HAP-1 (cell line): ENCODE measurements at regions not wholly inside any gene's neighbourhood (a gene's known extent, or its start where the extent isn't known, plus 50 kb on each side); places are given as distances from the start of the nearest gene placed in this dataset.

Source experiments
- DNase-seq, 2 experiments: peaks; one replicate each; pipeline ENCODE4 v3.0.0-alpha.2; 2016 to 2020; ENCODE audit warnings: low spot score in 2 of 2
- H3K27me3 ChIP-seq: fragments of 250-450 bp; sonication (Bioruptor Pico); 2 replicates; pipeline ENCODE4 v1.5.1; 2020; ENCODE audit warnings: low read depth, mild to moderate bottlenecking, moderate library complexity
- H3K36me3 ChIP-seq: fragments of 250-450 bp; sonication (Bioruptor Pico); replicated peaks from 2 replicates; pipeline ENCODE4 v1.5.1; 2020; ENCODE audit warnings: mild to moderate bottlenecking
- H3K4me1 ChIP-seq: fragments of 250-450 bp; sonication (Bioruptor Pico); 2 replicates; pipeline ENCODE4 v1.5.1; 2020; ENCODE audit warnings: mild to moderate bottlenecking
- H3K4me3 ChIP-seq: fragments of 250-450 bp; sonication (Bioruptor Pico); 2 replicates; pipeline ENCODE4 v1.5.1; 2020; ENCODE audit warnings: mild to moderate bottlenecking, moderate library complexity
- H3K9me3 ChIP-seq: fragments of 250-450 bp; sonication (Bioruptor Pico); 2 replicates; pipeline ENCODE4 v1.5.1; 2020; ENCODE audit warnings: mild to moderate bottlenecking, moderate library complexity
- in situ Hi-C: fragments of 300-500 bp; cut with MboI; formaldehyde crosslinking; loops from 3 replicates; pipeline ENCODE4 v1.14.3; 2020; ENCODE audit warnings: low sequenced_read_pairs, inconsistent platforms, mixed read lengths

GRCh38 chr14:104277416-104278213 lies 139.2 kb downstream of the KIF26A start:
- H3K4me3 ChIP-seq, result no peak overlapping the region
- no peaks in the 10 kb centered on the region for H3K27me3 ChIP-seq
- H3K9me3 ChIP-seq, result no peaks in the 10 kb centered on the region
- H3K36me3 ChIP-seq, result no peaks in the 10 kb centered on the region
- no peaks in the 10 kb centered on the region for H3K4me1 ChIP-seq
- in situ Hi-C loops, result no loop called here
- DNase-seq, result no peak

- H3K4me1 ChIP-seq, result no peaks in the 10 kb centered on the region
- H3K36me3 ChIP-seq, result no peaks in the 10 kb centered on the region
- no peak overlapping the region for H3K4me3 ChIP-seq
- no peaks in the 10 kb centered on the region for H3K27me3 ChIP-seq
- in situ Hi-C loops, result no loop called here
- H3K9me3 ChIP-seq, result no peaks in the 10 kb centered on the region
- DNase-seq, result no peak
These were observed 139.8 kb downstream of the KIF26A start for GRCh38 chr14:104278214-104278534.

DNA sequence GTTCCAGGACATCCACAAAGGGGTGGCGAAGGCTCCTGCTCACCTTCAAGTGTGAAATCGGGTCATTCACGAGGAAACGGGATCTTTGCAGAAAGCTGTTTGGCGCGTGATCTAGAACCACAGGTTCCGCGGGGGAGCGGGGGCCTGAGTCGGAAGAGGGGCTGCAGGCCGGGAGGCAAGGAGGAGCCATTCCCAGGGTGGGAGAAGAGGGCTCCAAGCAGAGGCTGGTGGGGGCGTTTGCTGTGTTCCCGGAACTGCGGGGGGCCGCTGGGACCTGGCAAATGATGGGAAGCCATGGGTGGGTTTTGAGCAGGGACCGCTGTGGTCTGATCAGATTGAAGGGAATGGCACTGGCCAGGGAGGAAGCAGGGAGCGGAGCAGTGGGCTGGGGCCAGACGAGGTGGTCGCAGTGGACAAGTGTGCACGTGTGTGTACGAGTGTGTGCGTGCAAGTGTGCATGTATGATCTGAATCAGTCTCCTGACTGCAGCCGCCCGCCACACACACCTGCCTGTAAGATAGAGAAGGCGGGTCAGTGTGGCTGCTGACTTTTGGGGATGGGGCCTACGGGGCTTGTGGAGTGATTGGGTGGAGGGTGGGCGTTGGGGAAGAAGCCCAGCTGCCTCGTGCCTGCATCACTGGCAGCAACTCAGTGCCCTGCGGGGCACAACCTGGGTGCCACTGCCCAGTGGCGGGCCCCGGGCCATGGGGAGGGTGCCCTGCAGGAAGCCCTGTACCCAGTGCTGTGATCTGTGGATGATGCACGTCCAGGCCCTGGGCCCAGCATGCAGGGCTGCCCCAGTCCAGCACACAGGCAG lies 141.9 kb downstream of the KIF26A start:
- Histone ChIP-seq H3K4me1 (no peaks in the 10 kb centered on the region), H3K4me3 (no peak overlapping the region), H3K27me3 (no peaks in the 10 kb centered on the region), H3K36me3 (no peaks in the 10 kb centered on the region), H3K9me3 (no peaks in the 10 kb centered on the region)
- in situ Hi-C loops, result no loop called here
- no peak for DNase-seq

GRCh38 chr14:104280902-104281767 lies 142.7 kb downstream of the KIF26A start:
- H3K36me3 ChIP-seq, result no peaks in the 10 kb centered on the region
- H3K27me3 ChIP-seq, result no peaks in the 10 kb centered on the region
- H3K4me1 ChIP-seq, result no peaks in the 10 kb centered on the region
- H3K9me3 ChIP-seq, result no peaks in the 10 kb centered on the region
- DNase-seq, result no peak
- H3K4me3 ChIP-seq, result no peak overlapping the region
- in situ Hi-C loops, result no loop called here

- Histone ChIP-seq H3K36me3 (no peaks in the 10 kb centered on the region), H3K4me1 (no peaks in the 10 kb centered on the region), H3K9me3 (no peaks in the 10 kb centered on the region), H3K4me3 (no peak overlapping the region), H3K27me3 (no peaks in the 10 kb centered on the region)
- in situ Hi-C loops, result no loop called here
- DNase-seq, result peak in 1 of 2 experiments; percentile 2
These were observed 143.4 kb downstream of the KIF26A start for GRCh38 chr14:104281768-104282301.

DNA sequence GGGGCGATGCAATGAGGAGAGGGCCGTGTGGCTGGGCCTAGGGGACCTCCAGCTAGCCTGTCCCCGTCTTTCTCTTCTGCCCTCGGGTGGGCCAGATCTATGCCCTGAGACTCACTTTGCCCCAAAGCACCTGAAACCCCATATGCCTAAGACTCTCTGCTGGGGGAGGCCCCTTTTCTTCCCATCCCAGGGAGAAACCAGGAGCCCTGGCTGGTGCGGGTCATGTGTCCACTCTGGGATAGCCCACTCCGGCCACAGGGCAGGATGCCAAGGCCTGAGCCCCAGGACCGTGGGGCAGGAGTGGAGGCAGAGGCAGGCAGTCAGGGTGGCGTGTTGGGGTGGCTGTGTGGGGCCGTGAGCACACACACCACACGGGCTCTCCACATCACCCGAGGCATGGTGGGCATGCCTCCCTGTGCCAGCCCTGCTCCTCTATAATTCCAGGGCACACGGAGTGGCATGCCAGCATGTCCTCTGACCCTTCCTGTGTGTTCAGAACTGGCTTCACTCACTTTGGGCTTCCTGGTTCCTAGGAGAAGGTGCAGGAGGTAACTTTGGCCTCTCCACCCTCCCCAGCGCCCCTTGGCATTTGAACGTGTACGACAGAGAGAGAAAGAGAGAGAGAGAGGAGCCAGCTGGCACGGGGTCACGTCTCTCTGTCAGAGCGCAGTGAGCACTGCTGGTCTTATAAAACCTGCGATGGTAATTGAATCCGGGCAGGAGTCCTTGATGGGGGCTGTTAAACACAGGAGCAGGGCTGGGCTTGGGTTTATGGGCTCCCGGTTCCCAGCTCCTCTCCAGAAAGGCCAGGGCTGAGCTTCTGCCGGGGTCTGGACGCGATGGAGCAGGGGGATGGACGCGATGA lies 144.2 kb downstream of the KIF26A start:
- no peaks in the 10 kb centered on the region for H3K4me1 ChIP-seq
- H3K27me3 ChIP-seq, result no peaks in the 10 kb centered on the region
- no peak overlapping the region for H3K4me3 ChIP-seq
- DNase-seq, result peak in 1 of 2 experiments; percentile 4
- no peaks in the 10 kb centered on the region for H3K9me3 ChIP-seq
- in situ Hi-C loops, result no loop called here
- no peaks in the 10 kb centered on the region for H3K36me3 ChIP-seq

- no peaks in the 10 kb centered on the region for H3K27me3 ChIP-seq
- in situ Hi-C loops, result no loop called here
- no peak for DNase-seq
- no peaks in the 10 kb centered on the region for H3K9me3 ChIP-seq
- H3K4me1 ChIP-seq, result no peaks in the 10 kb centered on the region
- H3K4me3 ChIP-seq, result no peak overlapping the region
- H3K36me3 ChIP-seq, result no peaks in the 10 kb centered on the region
These were observed 145.1 kb downstream of the KIF26A start for GRCh38 chr14:104283197-104284106.

- H3K4me1 ChIP-seq, result no peaks in the 10 kb centered on the region
- in situ Hi-C loops, result no loop called here
- H3K27me3 ChIP-seq, result no peaks in the 10 kb centered on the region
- H3K9me3 ChIP-seq, result no peaks in the 10 kb centered on the region
- no peaks in the 10 kb centered on the region for H3K36me3 ChIP-seq
- no peak overlapping the region for H3K4me3 ChIP-seq
- no peak for DNase-seq
These were observed 145.8 kb downstream of the KIF26A start for GRCh38 chr14:104284107-104284592.

DNA sequence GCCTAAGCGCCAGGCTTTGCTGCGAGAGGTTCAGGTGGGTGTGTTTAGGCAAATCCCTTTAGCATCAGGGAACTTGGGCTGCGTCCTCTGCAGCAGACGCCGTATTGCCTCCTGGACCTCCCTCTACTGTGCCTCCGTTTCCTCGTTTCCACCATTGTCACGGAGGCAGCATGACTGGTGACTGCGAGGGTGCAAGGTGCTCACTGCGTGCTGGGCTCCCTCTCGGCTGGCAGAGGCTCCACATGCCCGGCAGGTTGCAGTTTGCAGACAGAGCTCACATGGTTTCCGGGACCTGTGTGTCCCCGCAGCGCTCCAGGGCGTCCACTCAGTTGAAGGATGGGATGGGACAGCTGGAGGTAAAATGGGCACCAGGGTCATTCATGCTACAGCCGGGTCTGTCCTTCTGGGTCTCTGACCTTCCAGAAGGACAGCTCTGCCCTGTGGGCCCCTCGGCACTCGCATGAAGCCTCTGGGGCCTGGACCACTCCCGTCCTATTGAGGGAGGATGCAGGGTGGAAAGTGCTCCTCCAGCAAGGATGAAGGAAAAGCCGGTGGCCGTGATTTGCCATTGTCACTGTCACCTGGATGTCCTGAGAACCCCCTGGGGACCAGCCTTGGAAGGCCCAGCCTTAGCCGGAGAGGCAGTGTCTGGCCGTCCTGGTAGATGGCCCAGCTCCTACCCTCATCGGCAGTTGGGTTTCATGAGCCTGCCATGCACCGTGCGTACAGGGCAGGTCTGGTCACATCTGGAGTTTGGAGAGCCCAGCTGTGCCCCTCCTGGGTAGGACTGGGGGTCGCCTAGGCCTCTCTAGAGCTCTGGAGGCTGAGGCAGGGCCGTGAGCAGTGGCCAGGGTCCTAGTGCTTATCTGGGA lies 146.5 kb downstream of the KIF26A start:
- no peaks in the 10 kb centered on the region for H3K4me1 ChIP-seq
- in situ Hi-C loops, result no loop called here
- no peaks in the 10 kb centered on the region for H3K36me3 ChIP-seq
- no peak overlapping the region for H3K4me3 ChIP-seq
- no peaks in the 10 kb centered on the region for H3K9me3 ChIP-seq
- no peak for DNase-seq
- H3K27me3 ChIP-seq, result no peaks in the 10 kb centered on the region

- no peak overlapping the region for H3K4me3 ChIP-seq
- no peak for DNase-seq
- H3K27me3 ChIP-seq, result no peaks in the 10 kb centered on the region
- in situ Hi-C loops, result no loop called here
- H3K36me3 ChIP-seq, result no peaks in the 10 kb centered on the region
- H3K4me1 ChIP-seq, result no peaks in the 10 kb centered on the region
- H3K9me3 ChIP-seq, result no peaks in the 10 kb centered on the region
These were observed 147.1 kb downstream of the KIF26A start for GRCh38 chr14:104285508-104285840.

- H3K4me3 ChIP-seq, result no peak overlapping the region
- no peaks in the 10 kb centered on the region for H3K9me3 ChIP-seq
- no peaks in the 10 kb centered on the region for H3K27me3 ChIP-seq
- in situ Hi-C loops, result no loop called here
- no peaks in the 10 kb centered on the region for H3K4me1 ChIP-seq
- H3K36me3 ChIP-seq, result no peaks in the 10 kb centered on the region
- DNase-seq, result no peak
These were observed 147.7 kb downstream of the KIF26A start for GRCh38 chr14:104286086-104286485.
